Astrocyte of the cerebellum (primary cell): ENCODE measurements at regions not wholly inside any gene's neighbourhood (a gene's known extent, or its start where the extent isn't known, plus 50 kb on each side); places are given as distances from the start of the nearest gene placed in this dataset.
"Not testable (repeated sequence)": the region's sequence is repeated elsewhere in the genome, so short reads cannot be mapped to it uniquely, and the experiment has no call there.

Experiments
- DNase-seq: peaks from one replicate; pipeline ENCODE4 v3.0.0-alpha.2; 2011; ENCODE audit warnings: low read depth
- H3K4me3 ChIP-seq: 2 replicates; pipeline ENCODE4 v1.5.1; 2011; ENCODE audit warnings: mild to moderate bottlenecking, low read depth, low read length, moderate library complexity
- in situ Hi-C: cut with HindIII; loops from 2 replicates; pipeline ENCODE4 v1.10.0; 2017; ENCODE audit warnings: low sequenced_read_pairs
- TF ChIP-seq, protein P1 (sequence below): IDR thresholded peaks from 2 replicates; pipeline ENCODE4 v1.5.1; 2012; ENCODE audit warnings: low read length, low read depth, moderate library complexity, mild to moderate bottlenecking; ENCODE audit errors: missing control alignments

DNA sequence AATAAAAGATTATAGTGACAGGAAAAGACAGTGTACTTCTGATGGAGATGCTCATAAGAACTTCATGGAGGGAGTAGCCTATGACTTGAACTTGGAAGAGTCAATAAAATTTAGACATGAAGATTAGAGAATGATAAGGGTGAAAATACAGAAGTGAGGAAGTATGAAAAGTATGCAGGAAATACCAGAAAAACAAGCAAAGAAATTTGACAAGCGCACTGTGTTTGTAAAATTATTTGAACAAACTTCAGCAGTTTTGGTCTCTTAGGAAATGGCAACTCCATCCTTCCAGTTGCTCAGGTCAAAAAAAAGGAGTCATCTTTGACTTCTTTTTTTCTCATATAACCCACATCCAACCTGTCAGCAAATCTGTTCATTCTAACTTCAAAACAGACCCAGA lies 864.0 kb upstream of the ZEB2 start:
- TF ChIP-seq, protein P1, sequence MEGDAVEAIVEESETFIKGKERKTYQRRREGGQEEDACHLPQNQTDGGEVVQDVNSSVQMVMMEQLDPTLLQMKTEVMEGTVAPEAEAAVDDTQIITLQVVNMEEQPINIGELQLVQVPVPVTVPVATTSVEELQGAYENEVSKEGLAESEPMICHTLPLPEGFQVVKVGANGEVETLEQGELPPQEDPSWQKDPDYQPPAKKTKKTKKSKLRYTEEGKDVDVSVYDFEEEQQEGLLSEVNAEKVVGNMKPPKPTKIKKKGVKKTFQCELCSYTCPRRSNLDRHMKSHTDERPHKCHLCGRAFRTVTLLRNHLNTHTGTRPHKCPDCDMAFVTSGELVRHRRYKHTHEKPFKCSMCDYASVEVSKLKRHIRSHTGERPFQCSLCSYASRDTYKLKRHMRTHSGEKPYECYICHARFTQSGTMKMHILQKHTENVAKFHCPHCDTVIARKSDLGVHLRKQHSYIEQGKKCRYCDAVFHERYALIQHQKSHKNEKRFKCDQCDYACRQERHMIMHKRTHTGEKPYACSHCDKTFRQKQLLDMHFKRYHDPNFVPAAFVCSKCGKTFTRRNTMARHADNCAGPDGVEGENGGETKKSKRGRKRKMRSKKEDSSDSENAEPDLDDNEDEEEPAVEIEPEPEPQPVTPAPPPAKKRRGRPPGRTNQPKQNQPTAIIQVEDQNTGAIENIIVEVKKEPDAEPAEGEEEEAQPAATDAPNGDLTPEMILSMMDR: no peak
- in situ Hi-C loops: no loop called here
- DNase-seq: no peak
- H3K4me3 ChIP-seq: no peak overlapping the region

GRCh38 chr2:145380436-145381017 lies 860.6 kb upstream of the ZEB2 start:
- in situ Hi-C loops: no loop called here
- peak; percentile 66 for DNase-seq
- TF ChIP-seq, protein P1: no peak
- no peak overlapping the region for H3K4me3 ChIP-seq

GRCh38 chr2:145379934-145380333 lies 860.0 kb upstream of the ZEB2 start:
- no peak for DNase-seq
- H3K4me3 ChIP-seq: no peak overlapping the region
- TF ChIP-seq, protein P1: no peak
- in situ Hi-C loops: no loop called here

DNA sequence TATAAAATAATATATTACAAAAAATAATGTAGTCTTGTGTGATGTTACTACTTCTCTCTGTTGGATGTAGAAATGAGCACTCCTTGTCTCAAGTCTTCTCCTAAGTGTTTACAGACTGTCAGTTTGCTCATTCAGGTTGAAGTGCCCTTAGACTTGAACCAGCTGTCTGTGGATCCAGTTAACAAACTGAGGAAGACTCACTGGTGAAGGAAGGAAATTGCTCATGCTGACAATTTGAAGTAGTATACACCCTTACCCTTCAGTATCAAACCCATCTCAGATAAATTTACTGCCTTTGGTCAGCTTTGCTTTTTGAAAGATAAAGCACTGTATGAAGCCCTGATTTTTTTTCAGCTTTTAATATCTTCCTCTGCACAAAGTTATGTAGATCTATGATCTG lies 854.2 kb upstream of the ZEB2 start:
- no peak overlapping the region for H3K4me3 ChIP-seq
- TF ChIP-seq, protein P1: no peak
- no peak for DNase-seq
- in situ Hi-C loops: no loop called here

DNA sequence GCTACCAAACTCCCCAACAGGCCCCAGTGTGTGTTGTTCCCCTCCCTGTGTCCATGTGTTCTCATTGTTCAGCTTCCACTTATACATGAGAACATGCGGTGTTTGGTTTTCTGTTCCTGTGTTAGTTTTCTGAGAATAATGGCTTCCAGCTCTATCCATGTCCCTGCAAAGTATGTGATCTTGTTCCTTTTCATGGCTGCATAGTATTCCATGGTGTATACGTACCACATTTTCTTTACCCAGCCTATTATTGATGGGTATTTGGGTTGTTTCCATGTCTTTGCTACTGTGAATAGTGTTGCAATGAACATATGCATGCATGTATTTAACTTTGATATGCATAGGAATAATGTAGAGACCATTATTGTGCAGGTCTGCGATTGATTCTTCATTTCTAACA lies 847.4 kb upstream of the ZEB2 start:
- DNase-seq, in situ Hi-C loops, H3K4me3 ChIP-seq: not testable (repeated sequence)

DNA sequence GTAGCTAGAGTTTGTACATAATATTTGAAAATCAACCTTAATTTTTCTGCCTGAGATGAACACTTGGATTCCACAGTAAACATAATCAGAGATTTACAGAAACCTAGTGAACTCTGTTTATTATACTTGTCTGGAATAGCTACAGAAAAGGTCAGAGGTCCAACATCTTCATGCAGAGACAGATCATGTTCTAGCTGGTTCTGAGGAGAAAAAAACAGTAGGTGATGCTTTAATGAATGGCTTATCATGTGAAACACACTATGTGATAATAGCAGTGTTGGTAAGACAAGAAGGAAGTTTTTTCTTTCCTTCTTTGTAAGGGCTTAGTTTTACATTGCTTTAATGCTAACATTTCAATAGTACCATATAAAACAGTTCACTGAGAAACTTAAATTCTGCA lies 846.4 kb upstream of the ZEB2 start:
- in situ Hi-C loops: no loop called here
- TF ChIP-seq, protein P1: no peak
- DNase-seq: no peak
- no peak overlapping the region for H3K4me3 ChIP-seq

DNA sequence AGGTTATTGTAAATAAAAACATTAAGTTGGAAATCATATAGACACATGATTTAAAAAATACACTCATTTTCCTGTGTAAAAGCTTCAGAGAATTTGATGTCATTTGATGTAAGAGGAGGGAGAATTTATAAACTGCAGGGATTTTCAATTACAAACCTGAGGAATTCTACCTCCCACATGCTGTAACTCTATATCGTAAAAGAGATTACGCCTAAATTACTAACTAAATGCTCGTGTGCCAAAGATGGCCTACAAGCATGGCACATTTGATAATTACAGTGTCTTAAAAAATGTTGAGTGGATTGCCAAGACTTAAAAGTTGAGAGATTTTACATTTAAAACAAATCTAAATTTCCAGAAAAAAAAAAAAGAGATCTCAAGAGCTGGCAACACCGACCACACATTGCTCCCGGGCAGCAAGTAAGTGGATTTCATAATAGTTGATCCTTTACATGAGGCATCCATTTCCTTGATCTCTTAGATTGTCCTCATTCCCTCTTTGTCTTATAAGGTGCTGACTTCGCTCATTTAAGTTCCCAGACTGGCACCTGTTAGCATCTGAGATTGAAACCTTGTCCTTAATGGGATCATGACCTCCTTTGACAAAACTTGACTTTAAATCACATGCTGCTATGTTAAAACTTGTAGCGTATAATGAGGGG lies 840.3 kb upstream of the ZEB2 start:
- no peak overlapping the region for H3K4me3 ChIP-seq
- in situ Hi-C loops: no loop called here
- TF ChIP-seq, protein P1: no peak
- no peak for DNase-seq
